ENCODE measurements at regions not wholly inside any gene's neighbourhood (a gene's known extent, or its start where the extent isn't known, plus 50 kb on each side); places are given as distances from the start of the nearest gene placed in this dataset.
"Not testable (repeated sequence)": the region's sequence is repeated elsewhere in the genome, so short reads cannot be mapped to it uniquely, and the experiment has no call there.

GRCh38 chr7:26424319-26424718 is 132.7 kb downstream of the SNX10 start:
- DNase-seq: not testable (repeated sequence)

DNA sequence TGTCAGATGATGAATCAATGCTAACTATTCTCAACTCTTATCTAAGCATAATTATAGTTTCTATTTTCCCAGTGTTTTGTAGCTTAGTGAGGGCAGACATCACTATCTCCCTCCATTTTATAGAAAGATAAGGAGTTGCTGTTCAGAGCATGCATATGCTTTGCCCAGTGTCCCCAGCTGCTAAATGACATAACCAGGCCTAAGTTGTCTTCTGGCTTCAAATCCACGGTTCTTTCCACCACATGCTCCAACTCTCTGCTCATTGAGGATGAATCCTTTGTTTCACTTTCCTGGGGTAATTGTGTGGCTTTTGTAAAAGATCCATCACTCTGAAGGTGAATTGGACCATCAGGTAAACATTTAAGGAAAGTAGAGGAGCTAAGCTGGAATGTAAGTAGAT is 134.0 kb downstream of the SNX10 start:
- no peak for DNase-seq

DNA sequence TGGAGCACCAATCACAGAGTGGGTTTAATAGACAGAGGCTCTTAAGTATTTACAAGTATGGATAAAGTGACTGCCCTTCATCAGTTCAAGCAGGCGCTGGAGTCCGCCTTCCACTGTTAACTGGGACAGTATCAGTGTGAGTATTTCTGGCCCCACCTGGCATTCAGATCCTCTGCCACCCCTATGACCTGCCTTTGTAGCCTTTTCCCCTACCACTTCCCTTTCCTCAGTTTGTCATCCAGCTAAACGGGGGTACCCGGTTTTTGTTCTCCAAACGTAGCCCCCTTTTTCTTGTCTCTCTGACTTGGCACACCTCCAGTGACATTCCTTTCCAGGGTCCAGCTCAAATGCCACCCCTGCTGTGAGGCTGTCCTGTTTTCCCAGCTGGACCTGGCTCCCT is 134.4 kb downstream of the SNX10 start:
- DNase-seq: no peak

DNA sequence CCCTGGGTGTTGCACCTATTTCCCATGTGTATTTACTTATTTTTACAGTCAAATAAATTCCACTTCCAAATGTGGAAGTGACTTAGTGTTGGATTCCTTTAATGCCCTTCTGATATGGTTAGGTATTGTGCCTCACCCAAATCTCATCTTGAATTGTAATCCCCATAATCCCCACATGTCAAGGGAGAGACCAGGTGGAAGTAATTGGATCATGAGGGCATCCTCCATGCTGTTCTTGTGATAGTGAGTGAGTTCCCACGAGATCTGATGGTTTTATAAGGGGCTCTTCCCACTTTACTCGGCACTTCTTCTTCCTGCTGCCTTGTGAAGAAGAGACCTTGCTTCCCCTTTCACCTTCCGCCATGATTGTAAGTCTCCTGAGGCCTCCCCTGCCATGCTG is 136.9 kb downstream of the SNX10 start:
- DNase-seq: no peak

- no peak for DNase-seq
Observed at GRCh38 chr7:26429168-26429567, 137.5 kb downstream of the SNX10 start.

DNA sequence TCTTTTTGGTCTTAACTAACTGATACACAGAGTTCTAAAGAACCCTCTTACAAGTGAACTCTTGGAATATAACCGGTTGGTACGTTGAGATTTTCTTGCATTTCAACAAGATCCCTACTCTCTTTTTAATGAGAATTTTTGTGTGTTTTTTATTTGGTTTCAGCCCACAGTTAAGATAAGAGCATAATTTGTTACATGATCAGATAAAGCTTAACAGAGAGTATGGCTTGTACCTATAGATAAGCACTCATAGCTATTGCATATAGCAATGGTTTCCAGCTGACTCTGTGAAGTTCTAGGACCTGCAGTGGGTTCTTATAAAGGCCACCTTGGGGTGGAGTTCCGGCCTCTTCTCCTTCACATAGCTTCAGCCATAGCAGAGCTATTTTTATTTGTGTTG is 143.3 kb downstream of the SNX10 start:
- no peak for DNase-seq

DNA sequence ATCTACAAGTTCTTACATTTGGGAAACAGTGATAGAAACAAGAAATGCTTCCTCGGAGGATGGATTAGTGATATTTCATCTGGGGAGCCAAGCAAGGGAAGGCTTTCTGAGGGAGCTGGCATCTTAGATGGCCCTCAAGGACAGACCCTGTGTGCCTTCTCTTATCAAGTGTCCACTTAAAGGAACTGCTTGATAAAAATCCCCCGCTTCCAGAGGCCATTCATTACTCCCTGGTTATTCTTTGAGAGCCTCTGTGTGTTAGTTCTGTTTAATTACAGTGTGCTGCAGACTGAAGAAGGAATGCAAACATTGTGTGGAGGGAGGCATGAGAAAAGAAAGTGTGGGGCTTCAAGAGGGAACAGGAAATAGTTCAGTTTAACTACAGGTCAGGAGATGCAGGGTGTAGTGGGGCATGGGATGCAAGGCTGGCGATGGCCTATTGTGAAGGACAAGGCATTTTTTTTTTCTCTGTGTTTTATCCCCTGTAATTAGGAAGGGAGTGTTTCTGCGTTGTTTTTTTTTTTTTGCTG is 145.4 kb downstream of the SNX10 start:
- no peak for DNase-seq

- DNase-seq: no peak
Observed at GRCh38 chr7:26438078-26438477, 146.4 kb downstream of the SNX10 start.

DNA sequence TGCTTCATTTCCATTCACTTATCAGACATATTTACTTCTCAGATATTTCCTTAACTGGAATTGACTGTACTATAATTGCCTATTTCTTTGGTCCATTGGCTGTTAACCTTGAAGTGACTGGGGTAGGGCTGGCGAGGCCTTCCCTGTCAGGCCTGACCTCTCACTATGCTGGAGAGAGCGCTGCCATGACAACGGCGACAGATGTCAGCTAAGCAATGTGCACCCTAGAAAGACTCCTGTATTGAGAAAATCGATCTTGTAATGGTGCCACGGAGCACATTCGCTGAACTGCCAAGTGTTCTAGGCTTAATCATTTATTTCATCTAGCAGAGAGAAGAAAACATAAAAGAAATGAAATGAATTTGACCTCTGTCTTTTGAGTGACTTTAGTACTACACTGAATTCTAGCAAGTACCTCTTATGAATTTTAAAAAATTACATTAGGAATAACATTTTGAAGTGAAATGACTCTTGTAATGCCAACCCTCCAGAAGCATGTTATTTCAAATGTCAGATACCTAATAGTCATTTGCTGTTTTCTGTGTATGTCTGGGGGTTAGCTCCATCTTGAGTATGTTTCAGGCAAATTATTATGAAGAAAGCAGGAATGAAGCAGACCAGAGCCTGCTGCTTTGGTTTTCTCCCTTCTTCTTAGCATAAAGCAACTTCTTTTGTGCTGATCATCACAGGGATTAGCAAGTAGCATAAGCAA is 148.0 kb downstream of the SNX10 start:
- no peak for DNase-seq

GRCh38 chr7:26440233-26441001 is 148.8 kb downstream of the SNX10 start:
- no peak for DNase-seq

DNA sequence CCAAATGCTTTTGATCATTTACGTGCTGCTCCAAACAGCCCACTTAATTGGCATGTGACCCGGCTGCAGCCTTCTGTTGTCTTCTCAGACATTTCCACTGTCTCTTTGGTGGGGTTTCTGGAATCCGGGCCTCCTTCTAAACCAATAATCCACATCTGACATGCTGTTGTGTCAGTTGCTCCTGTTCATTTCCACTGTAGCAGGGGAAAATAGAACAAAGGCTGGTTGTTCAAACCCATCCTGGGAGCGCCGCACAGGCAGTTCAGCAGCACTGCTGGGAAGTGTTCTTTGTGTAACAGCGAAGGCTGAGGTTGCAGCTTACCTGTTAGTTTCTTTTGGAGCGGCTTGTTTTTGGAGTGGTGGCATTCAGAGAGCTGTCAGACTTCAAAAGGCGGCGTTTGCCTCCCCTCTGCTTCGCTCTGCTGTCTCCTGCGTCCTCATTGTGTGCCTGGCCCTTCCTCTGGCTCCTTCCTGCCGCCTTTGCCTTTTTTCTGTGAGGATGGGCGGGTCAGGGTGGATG is 149.4 kb downstream of the SNX10 start:
- DNase-seq: no peak

GRCh38 chr7:26441611-26442277 is 150.1 kb downstream of the SNX10 start:
- no peak for DNase-seq

GRCh38 chr7:26443006-26443405 is 151.3 kb downstream of the SNX10 start:
- DNase-seq: no peak

DNA sequence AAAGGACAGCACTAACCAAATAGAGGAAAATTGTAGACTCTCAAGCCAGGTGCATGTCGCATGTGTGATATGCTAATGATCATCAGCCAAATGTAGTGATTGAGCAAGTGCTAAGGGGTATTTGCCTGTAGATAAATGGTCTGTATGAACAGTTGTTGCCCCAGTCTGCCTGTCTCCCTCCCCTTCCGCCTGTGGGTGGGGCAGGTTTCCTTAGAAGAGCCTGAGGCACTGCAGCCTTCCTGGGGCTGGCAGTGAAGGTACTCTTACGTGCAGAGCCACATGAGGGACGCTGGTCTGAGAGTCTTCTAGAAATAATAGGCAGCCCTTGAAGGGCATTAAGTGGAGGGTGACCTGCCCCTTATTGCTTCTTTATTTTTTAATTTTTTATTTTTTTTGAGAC is 152.1 kb downstream of the SNX10 start:
- DNase-seq: no peak

GRCh38 chr7:26444555-26444954 is 152.9 kb downstream of the SNX10 start:
- no peak for DNase-seq

DNA sequence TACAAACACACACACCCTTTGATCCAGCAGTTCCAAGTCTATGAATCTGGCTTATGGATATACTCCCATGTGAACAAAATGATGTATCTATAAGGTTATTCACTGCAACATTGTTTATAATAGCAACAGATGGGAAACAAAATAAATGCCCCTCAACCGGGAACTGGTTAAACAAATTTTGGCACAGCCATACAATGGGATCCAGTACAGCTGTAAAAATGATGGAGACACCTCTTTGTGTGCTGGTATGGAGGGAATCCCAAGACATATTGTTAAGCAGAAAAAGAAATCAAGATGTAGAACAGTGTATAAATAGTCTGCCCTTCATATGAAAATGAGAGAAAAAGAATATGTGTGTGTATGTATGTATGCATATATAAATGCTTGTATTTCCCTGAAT is 155.5 kb downstream of the SNX10 start:
- DNase-seq: no peak

GRCh38 chr7:26449175-26450165 is 157.8 kb downstream of the SNX10 start:
- peak; percentile 52 for DNase-seq

DNA sequence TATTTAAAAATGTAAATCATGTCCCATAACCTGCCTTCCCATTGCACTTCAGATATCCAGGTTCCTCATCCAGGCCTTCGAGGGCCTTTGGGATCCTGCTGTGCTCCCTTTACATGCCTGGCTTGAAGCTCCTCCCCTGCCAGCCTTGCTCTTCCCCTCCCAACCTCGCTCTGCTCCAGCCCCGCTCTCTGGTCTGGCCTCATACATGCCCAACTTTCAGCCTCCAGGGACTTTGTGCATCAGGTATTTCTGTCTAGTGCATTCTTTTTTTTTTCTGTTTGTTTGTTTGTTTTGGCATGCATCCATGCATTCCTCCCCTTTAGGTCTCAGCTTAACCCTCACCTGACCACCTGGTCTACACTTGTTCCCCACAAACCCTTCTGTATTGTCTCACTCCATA is 160.3 kb downstream of the SNX10 start:
- no peak for DNase-seq

DNA sequence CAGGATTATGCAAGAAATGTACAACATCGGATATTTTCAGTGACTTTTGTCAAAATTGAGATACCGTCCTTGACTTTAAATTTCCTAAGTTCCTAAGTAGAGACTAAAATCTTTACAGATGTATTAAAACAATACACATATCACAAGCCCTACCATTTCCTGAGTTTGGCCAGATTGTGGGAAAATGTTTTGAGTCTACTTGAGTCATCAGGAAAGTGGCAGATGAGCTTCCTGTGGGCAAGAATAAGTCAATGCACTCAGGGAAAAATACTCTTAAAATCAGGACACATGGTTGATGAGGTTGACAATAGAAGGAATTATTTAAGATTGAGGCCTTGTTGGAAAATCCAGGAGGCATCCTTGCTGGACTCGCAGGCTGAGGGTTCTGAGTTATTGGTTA is 162.5 kb downstream of the SNX10 start:
- DNase-seq: peak; percentile 4

- DNase-seq: no peak
Observed at GRCh38 chr7:26457696-26458327, 166.2 kb downstream of the SNX10 start.

DNA sequence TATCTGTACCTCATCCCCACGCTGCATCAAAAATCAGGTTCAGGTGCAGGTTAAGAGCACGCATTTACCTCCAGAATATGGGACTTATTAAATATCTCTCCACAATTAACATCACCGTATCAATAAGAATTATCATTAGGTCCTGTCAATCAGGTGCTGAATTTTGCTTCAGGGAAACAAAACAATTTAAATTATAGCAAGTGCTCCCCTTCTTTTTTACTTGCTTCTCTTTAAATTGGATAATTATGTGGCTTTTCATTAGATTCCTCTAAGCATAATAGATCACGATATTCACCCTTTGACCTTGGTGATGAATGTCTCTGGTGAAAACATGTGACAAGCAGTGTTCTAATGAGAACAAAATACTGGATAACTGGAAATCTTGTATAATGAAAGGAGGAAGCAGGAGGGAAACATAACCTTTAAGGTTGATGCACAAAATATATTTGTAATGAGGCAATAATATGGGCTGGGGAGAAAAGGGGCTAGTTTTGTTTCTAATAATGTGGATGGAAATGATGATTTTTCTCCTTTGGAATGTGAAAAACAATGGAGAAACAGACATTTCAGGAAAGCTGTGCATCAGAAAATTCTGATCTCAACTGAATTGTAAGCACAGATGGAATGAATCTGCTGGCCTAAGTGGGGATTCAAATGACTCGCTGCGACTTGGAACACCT is 166.9 kb downstream of the SNX10 start:
- no peak for DNase-seq
